ENCODE measurements at regions not wholly inside any gene's neighbourhood (a gene's known extent, or its start where the extent isn't known, plus 50 kb on each side); places are given as distances from the start of the nearest gene placed in this dataset.

Small RNA genes in the stretch of these regions (microRNA-seq; reads per million reads assigned to microRNA genes)
- 3.6 reads per million, percentile 8 among the genes with 10 or more reads in this experiment for gene MIR1270

Data from HL-60 (cell line).